HepG2 (cell line): ENCODE measurements at regions not wholly inside any gene's neighbourhood (a gene's known extent, or its start where the extent isn't known, plus 50 kb on each side); places are given as distances from the start of the nearest gene placed in this dataset.

Experiments
- ATAC-seq: fragments of 200-7000 bp; cut with Tn5 transposase; 3 replicates; pipeline ENCODE4 v1.9.1; 2020; ENCODE audit warnings: mild to moderate bottlenecking, moderate library complexity
- BruUV-seq: library from RNA; stranded (reverse); fragments of 400-500 nt; replicated peaks from 2 replicates; lab custom pipeline; 2021; lab: Mats Ljungman, UMichigan
- CTCF ChIA-PET: fragments of 300-600 bp; formaldehyde crosslinking; extraction: SDS; loops from one replicate; lab custom pipeline; 2021; ENCODE audit warnings: low total read pairs, inconsistent platforms, low intra/inter-chr PET ratio; lab: Yijun Ruan, JAX
- POLR2A ChIA-PET: fragments of 350-600 bp; sonication (Branson Sonifier 250); formaldehyde crosslinking; loops from one replicate; lab custom pipeline; 2020; ENCODE audit warnings: antibody characterized with exemption, inconsistent platforms; lab: Yijun Ruan, JAX
- DNase-seq: peaks from one replicate; pipeline ENCODE4 v3.0.0-alpha.2; 2015; ENCODE audit warnings: low spot score
- FAIRE-seq: peaks from 3 replicates; lab custom pipeline; 2011; peaks lifted over from hg19 to GRCh38; lab: Jason Lieb, UNC
- H2AFZ ChIP-seq: one replicate; pipeline ENCODE4 v1.6.1; 2011; ENCODE audit warnings: low read length, inconsistent platforms
- H3K27ac ChIP-seq: fragments of 300-600 bp; 3 replicates; pipeline ENCODE4 v1.8.0; 2011; ENCODE audit warnings: mixed run types, mild to moderate bottlenecking, mixed read lengths, low read length, inconsistent platforms; ENCODE audit not compliant: insufficient read depth; ENCODE audit errors: extremely low read length
- H3K27me3 ChIP-seq, 2 experiments: fragments of 200-600 bp in 1 of 2; 2 replicates in 1 of 2; 3 replicates in 1 of 2; pipeline versions ENCODE4 v1.6.0 to v1.8.0; 2011; ENCODE audit warnings: low read length in 2 of 2, mild to moderate bottlenecking in 2 of 2, moderate library complexity in 2 of 2, inconsistent platforms in 1 of 2; ENCODE audit not compliant: insufficient read depth in 2 of 2, control insufficient read depth in 1 of 2
- H3K36me3 ChIP-seq, 2 experiments: fragments of 200-600 bp in 1 of 2; replicated peaks in 1 of 2; 2 replicates in 1 of 2; 3 replicates in 1 of 2; pipeline versions ENCODE4 v1.5.1 to v1.8.0; 2011; ENCODE audit warnings: low read length in 2 of 2, inconsistent platforms in 1 of 2; ENCODE audit not compliant: insufficient read depth in 2 of 2, control insufficient read depth in 1 of 2
- H3K4me1 ChIP-seq: 2 replicates; pipeline ENCODE4 v1.5.1; 2012; ENCODE audit warnings: low read length, inconsistent platforms; ENCODE audit not compliant: insufficient read depth
- H3K4me2 ChIP-seq: 2 replicates; pipeline ENCODE4 v1.6.0; 2011; ENCODE audit warnings: low read depth, low read length, inconsistent platforms
- H3K4me3 ChIP-seq, 3 experiments: fragments of 200-600 bp in 1 of 3; sonication (generic), shearing (Covaris generic) in 1 of 3; replicated peaks in 1 of 3; 2 replicates each; pipeline ENCODE4 v1.5.1; 2011 to 2016; ENCODE audit warnings: low read length in 3 of 3, inconsistent platforms in 2 of 3, low read depth in 2 of 3, mild to moderate bottlenecking in 2 of 3, control low read depth in 1 of 3, mixed read lengths in 1 of 3; ENCODE audit not compliant: insufficient read depth in 1 of 3
- H3K79me2 ChIP-seq: one replicate; pipeline ENCODE4 v1.6.1; 2011; ENCODE audit warnings: low read length, inconsistent platforms; ENCODE audit not compliant: insufficient read depth
- H3K9ac ChIP-seq: 2 replicates; pipeline ENCODE4 v1.6.0; 2011; ENCODE audit warnings: mild to moderate bottlenecking, low read depth, low read length, inconsistent platforms; ENCODE audit not compliant: insufficient read depth
- H3K9me3 ChIP-seq: 2 replicates; pipeline ENCODE4 v1.5.1; 2012; ENCODE audit warnings: mild to moderate bottlenecking, low read length
- H4K20me1 ChIP-seq: 2 replicates; pipeline ENCODE4 v1.6.0; 2011; ENCODE audit warnings: inconsistent platforms, mild to moderate bottlenecking, low read length, moderate library complexity; ENCODE audit not compliant: insufficient read depth
- ATRX ChIP-seq: sonication (generic); formaldehyde crosslinking; IDR thresholded peaks from 2 replicates; pipeline ENCODE4 v1.4.0; 2020; ENCODE audit warnings: missing genetic modification reagents, borderline replicate concordance
- ETV5 ChIP-seq: IDR thresholded peaks from 2 replicates; pipeline ENCODE4 v1.6.1; 2018; ENCODE audit warnings: missing biosample characterization, missing genetic modification reagents, inconsistent platforms, borderline replicate concordance
- HINFP ChIP-seq: sonication (generic); formaldehyde crosslinking; IDR thresholded peaks from 2 replicates; pipeline ENCODE4 v1.4.0; 2020; ENCODE audit warnings: low read depth, mild to moderate bottlenecking, missing genetic modification reagents
- MXD3 ChIP-seq: IDR thresholded peaks from 2 replicates; pipeline ENCODE4 v1.6.1; 2016; ENCODE audit warnings: mild to moderate bottlenecking, missing biosample characterization, missing genetic modification reagents
- PAX8 ChIP-seq: sonication (generic); formaldehyde crosslinking; IDR thresholded peaks from 2 replicates; pipeline ENCODE4 v1.8.0; 2022; ENCODE audit warnings: mild to moderate bottlenecking, missing genetic modification reagents, borderline replicate concordance
- RAD21 ChIP-seq: fragments of 450-650 bp; formaldehyde crosslinking; IDR thresholded peaks from 2 replicates; pipeline ENCODE4 v1.5.0; 2020; ENCODE audit warnings: mild to moderate bottlenecking
- SMAD9 ChIP-seq: sonication (generic); formaldehyde crosslinking; IDR thresholded peaks from 2 replicates; pipeline ENCODE4 v1.5.1; 2020; ENCODE audit warnings: mild to moderate bottlenecking, missing genetic modification reagents
- SP140L ChIP-seq: sonication (generic); formaldehyde crosslinking; IDR thresholded peaks from 2 replicates; pipeline ENCODE4 v1.4.0; 2020; ENCODE audit warnings: missing genetic modification reagents, borderline replicate concordance
- ZFP62 ChIP-seq: sonication (generic); formaldehyde crosslinking; IDR thresholded peaks from 2 replicates; pipeline ENCODE4 v1.4.0; 2020; ENCODE audit warnings: missing genetic modification reagents
- ZNF670 ChIP-seq: sonication (generic); formaldehyde crosslinking; IDR thresholded peaks from 2 replicates; pipeline ENCODE4 v1.8.0; 2022; ENCODE audit warnings: mild to moderate bottlenecking, missing genetic modification reagents, borderline replicate concordance
- WGBS: methylation state at CpG from one replicate; pipeline ENCODE4 v1.1.6; 2017; ENCODE audit warnings: low lambda C conversion rate; 5-methylcytosine and 5-hydroxymethylcytosine counted together
- in situ Hi-C: cut with HindIII; loops from 2 replicates; pipeline ENCODE4 v1.10.0; 2017; ENCODE audit warnings: low pct_unique_long_range_greater_than_20kb; ENCODE audit not compliant: extremely low pct_ligation_motif_present
- intact Hi-C: fragments of 100-400 bp; cut with micrococcal nuclease; formaldehyde crosslinking; loops from one replicate; pipeline ENCODE4 v1.10.0; 2022; ENCODE audit not compliant: unreplicated experiment

GRCh38 chr20:61052776-61053442 lies 199.2 kb upstream of the CDH4 start:
- in situ Hi-C loops: no loop called here
- CTCF ChIA-PET: no interaction called here
- no peaks in the 10 kb centered on the region for H3K79me2 ChIP-seq
- no peak overlapping the region for H3K27ac ChIP-seq
- DNase-seq: no peak
- H3K9me3 ChIP-seq: no peaks in the 10 kb centered on the region
- no peaks in the 10 kb centered on the region for H3K4me1 ChIP-seq
- H3K4me2 ChIP-seq: no peak overlapping the region
- 6% methylated on average over 9 of the region's 13 CpGs for WGBS
- intact Hi-C loops: no loop called here
- H3K27me3 ChIP-seq: peaks cover 2 to 47% of the 10 kb centered on the region in 2 experiments
- TF ChIP-seq HINFP (CRISPR knock-in tag): no peak
- no peak for TF ChIP-seq PAX8 (CRISPR knock-in tag)
- TF ChIP-seq ZNF670 (CRISPR knock-in tag): no peak
- TF ChIP-seq ZFP62 (CRISPR knock-in tag): no peak
- no peak for TF ChIP-seq SP140L (CRISPR knock-in tag)
- TF ChIP-seq RAD21: no peak
- no peak for TF ChIP-seq ATRX (CRISPR knock-in tag)
- no peak for TF ChIP-seq SMAD9 (CRISPR knock-in tag)
- TF ChIP-seq ETV5 (CRISPR knock-in tag): no peak
- no peak for TF ChIP-seq MXD3 (CRISPR knock-in tag)
- TF ChIP-seq, all 625 proteins: peak for 0
- POLR2A ChIA-PET: no interaction called here
- BruUV-seq: no TSS peak
- Histone ChIP-seq H2AFZ (no peak overlapping the region), H4K20me1 (no peaks in the 10 kb centered on the region), H3K9ac (no peak overlapping the region), H3K36me3 (no peaks in the 10 kb centered on the region), H3K4me3 (no peak overlapping the region)
- no peak for FAIRE-seq
- ATAC-seq: no peak
